ENCODE measurements at regions not wholly inside any gene's neighbourhood (a gene's known extent, or its start where the extent isn't known, plus 50 kb on each side); places are given as distances from the start of the nearest gene placed in this dataset.

GRCh38 chr12:91897025-91897515, 248.6 kb downstream of the BTG1 start:
- H3K27me3 ChIP-seq (ENCODE audit: insufficient read depth, low read length) = no peaks in the 10 kb centered on the region
- no peak overlapping the region for H3K4me3 ChIP-seq (ENCODE audit: low read length in 2 of 2)
- no peaks in the 10 kb centered on the region for H3K9me3 ChIP-seq (ENCODE audit: control insufficient read depth in 1 of 2, low read length in 2 of 2)
- DNase-seq = no peak
- H3K27ac Mint-ChIP-seq = peak overlapping the region in 1 of 7 donors; percentile 68
- no peak overlapping the region for H3K4me3 Mint-ChIP-seq
- H3K36me3 Mint-ChIP-seq = peaks cover 0 to 16% of the 10 kb centered on the region in 2 donors
- H3K4me1 ChIP-seq (ENCODE audit: insufficient read depth, low read length) = no peaks in the 10 kb centered on the region
- ChIA-PET CTCF (ENCODE audit: partially characterized antibody) (no interaction called here), POLR2A (ENCODE audit: partially characterized antibody) (interaction anchor here (4.4 kb wide), 1 partner anchor 20 kb away, joined by 15 read pairs; no protein-coding TSS in a partner anchor)
- no peaks in the 10 kb centered on the region for H3K27me3 Mint-ChIP-seq
- no peak overlapping the region for H3K27ac ChIP-seq (ENCODE audit: low read depth, low read length)
- intact Hi-C loops (cut with micrococcal nuclease) = no loop called here
- H3K9me3 Mint-ChIP-seq = peaks cover 0 to 20% (median 7%) of the 10 kb centered on the region in 8 donors
- no peaks in the 10 kb centered on the region for H3K36me3 ChIP-seq (ENCODE audit: insufficient read depth, low read length)
- peaks cover 0 to 6% (median 3%) of the 10 kb centered on the region in 4 donors for H3K4me1 Mint-ChIP-seq

GRCh38 chr12:91896286-91897024, 249.2 kb downstream of the BTG1 start:
- ChIA-PET CTCF (ENCODE audit: partially characterized antibody) (no interaction called here), POLR2A (ENCODE audit: partially characterized antibody) (interaction anchor here (4.4 kb wide), 1 partner anchor 19 kb away, joined by 15 read pairs; no protein-coding TSS in a partner anchor)
- no peak overlapping the region for H3K4me3 ChIP-seq (ENCODE audit: low read length in 2 of 2)
- no peaks in the 10 kb centered on the region for H3K27me3 ChIP-seq (ENCODE audit: insufficient read depth, low read length)
- no peaks in the 10 kb centered on the region for H3K27me3 Mint-ChIP-seq
- H3K4me1 ChIP-seq (ENCODE audit: insufficient read depth, low read length) = no peaks in the 10 kb centered on the region
- no peaks in the 10 kb centered on the region for H3K36me3 ChIP-seq (ENCODE audit: insufficient read depth, low read length)
- H3K27ac Mint-ChIP-seq = no peak overlapping the region
- H3K4me3 Mint-ChIP-seq = no peak overlapping the region
- H3K9me3 ChIP-seq (ENCODE audit: control insufficient read depth in 1 of 2, low read length in 2 of 2) = no peaks in the 10 kb centered on the region
- peaks cover 0 to 12% of the 10 kb centered on the region in 2 donors for H3K36me3 Mint-ChIP-seq
- intact Hi-C loops (cut with micrococcal nuclease) = no loop called here
- H3K9me3 Mint-ChIP-seq = peaks cover 0 to 16% (median 4%) of the 10 kb centered on the region in 8 donors
- peaks cover 0 to 6% (median 4%) of the 10 kb centered on the region in 4 donors for H3K4me1 Mint-ChIP-seq
- no peak overlapping the region for H3K27ac ChIP-seq (ENCODE audit: low read depth, low read length)
- no peak for DNase-seq

- Mint-ChIP-seq H3K27me3 (no peaks in the 10 kb centered on the region), H3K9me3 (peaks cover 0 to 8% (median under 1%) of the 10 kb centered on the region in 8 donors), H3K4me1 (peaks cover 0 to 4% (median under 1%) of the 10 kb centered on the region in 4 donors), H3K4me3 (no peak overlapping the region), H3K36me3 (peaks cover 0 to 5% of the 10 kb centered on the region in 2 donors), H3K27ac (no peak overlapping the region)
- CTCF ChIA-PET (ENCODE audit: partially characterized antibody) = no interaction called here
- DNase-seq = no peak
- Histone ChIP-seq H3K27ac (ENCODE audit: low read depth, low read length) (no peak overlapping the region), H3K9me3 (ENCODE audit: control insufficient read depth in 1 of 2, low read length in 2 of 2) (no peaks in the 10 kb centered on the region), H3K36me3 (ENCODE audit: insufficient read depth, low read length) (no peaks in the 10 kb centered on the region), H3K4me3 (ENCODE audit: low read length in 2 of 2) (no peak overlapping the region), H3K27me3 (ENCODE audit: insufficient read depth, low read length) (no peaks in the 10 kb centered on the region), H3K4me1 (ENCODE audit: insufficient read depth, low read length) (no peaks in the 10 kb centered on the region)
- POLR2A ChIA-PET (ENCODE audit: partially characterized antibody) = interaction anchor here (4.4 kb wide), 1 partner anchor 17 kb away, joined by 15 read pairs; no protein-coding TSS in a partner anchor
- intact Hi-C loops (cut with micrococcal nuclease) = loop anchor here (2.0 kb wide), 1 partner anchor 14 kb away; no protein-coding TSS in a partner anchor
Measured at GRCh38 chr12:91894911-91895310, 250.7 kb downstream of the BTG1 start.

DNA sequence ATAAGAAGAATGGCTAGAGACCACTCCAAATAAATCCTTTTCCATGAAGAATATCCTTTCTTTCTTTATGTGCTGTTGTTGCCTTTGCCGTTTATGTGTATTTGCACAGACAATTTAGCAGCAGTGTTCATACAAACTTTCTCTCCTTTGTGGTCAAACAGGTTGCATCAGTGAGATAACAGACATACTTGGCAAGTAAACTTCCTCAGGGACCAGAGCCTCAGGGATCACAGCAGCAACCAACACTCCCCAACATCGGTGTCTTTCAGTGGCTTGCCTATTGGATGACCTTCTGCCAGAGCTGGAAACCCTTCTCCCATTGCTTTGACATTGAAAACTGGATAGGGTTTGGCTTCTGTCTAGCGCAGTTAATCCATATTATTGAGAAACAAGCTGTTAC, 252.2 kb downstream of the BTG1 start:
- Histone ChIP-seq H3K4me3 (ENCODE audit: low read length in 2 of 2) (no peak overlapping the region), H3K27me3 (ENCODE audit: insufficient read depth, low read length) (no peaks in the 10 kb centered on the region), H3K4me1 (ENCODE audit: insufficient read depth, low read length) (no peaks in the 10 kb centered on the region), H3K9me3 (ENCODE audit: control insufficient read depth in 1 of 2, low read length in 2 of 2) (no peaks in the 10 kb centered on the region), H3K27ac (ENCODE audit: low read depth, low read length) (no peak overlapping the region), H3K36me3 (ENCODE audit: insufficient read depth, low read length) (no peaks in the 10 kb centered on the region)
- ChIA-PET CTCF (ENCODE audit: partially characterized antibody) (interaction anchor here (1.0 kb wide), 1 partner anchor 81 kb away, joined by 4 read pairs; no protein-coding TSS in a partner anchor), POLR2A (ENCODE audit: partially characterized antibody) (no interaction called here)
- peak overlapping the region in 1 of 7 donors; percentile 18 for H3K27ac Mint-ChIP-seq
- H3K4me1 Mint-ChIP-seq = peaks cover 0 to 4% (median under 1%) of the 10 kb centered on the region in 4 donors
- H3K27me3 Mint-ChIP-seq = no peaks in the 10 kb centered on the region
- intact Hi-C loops (cut with micrococcal nuclease) = no loop called here
- DNase-seq = no peak
- H3K9me3 Mint-ChIP-seq = peaks cover 0 to 8% (median under 1%) of the 10 kb centered on the region in 8 donors
- no peak overlapping the region for H3K4me3 Mint-ChIP-seq
- peaks cover 0 to 5% of the 10 kb centered on the region in 2 donors for H3K36me3 Mint-ChIP-seq

DNA sequence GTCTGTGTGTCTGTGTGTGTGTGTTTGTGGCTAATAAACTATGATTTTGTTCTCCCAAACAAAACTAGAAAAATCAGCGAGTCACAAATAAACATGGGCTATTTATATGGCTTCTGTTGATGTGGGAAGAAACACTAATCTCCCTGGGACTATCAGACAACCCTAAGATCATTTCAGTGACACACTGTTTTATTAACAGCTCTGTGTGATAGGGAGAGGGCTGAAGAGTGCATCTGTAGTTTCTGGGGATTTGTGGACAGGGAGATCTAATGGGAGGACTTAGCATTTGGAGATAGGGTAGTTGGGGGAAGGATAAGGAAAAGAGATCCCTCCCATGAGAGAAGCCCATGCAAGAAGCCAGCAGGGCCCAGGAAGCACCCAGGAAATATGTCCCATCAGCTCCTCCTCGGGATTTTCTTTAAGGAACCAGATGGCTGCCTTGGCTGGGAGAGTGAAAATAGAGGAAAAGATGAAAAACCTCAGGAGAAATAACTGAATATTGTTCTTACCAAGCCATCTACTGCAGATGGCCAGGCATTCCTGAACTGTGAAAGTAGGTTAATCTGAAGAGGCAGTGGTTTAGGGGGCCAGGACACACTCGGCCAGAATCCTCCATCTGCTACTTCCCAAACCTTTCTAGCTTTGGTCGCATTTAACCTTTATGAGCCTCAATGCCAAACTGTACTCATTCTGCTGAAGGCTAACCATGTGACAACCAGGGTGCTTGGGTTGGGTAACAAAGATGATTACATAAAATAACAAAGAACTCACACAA, 253.4 kb downstream of the BTG1 start:
- no peaks in the 10 kb centered on the region for H3K27me3 Mint-ChIP-seq
- H3K4me1 ChIP-seq (ENCODE audit: insufficient read depth, low read length) = no peaks in the 10 kb centered on the region
- no peak overlapping the region for H3K27ac ChIP-seq (ENCODE audit: low read depth, low read length)
- intact Hi-C loops (cut with micrococcal nuclease) = no loop called here
- CTCF ChIA-PET (ENCODE audit: partially characterized antibody) = no interaction called here
- no peaks in the 10 kb centered on the region for H3K36me3 ChIP-seq (ENCODE audit: insufficient read depth, low read length)
- no peak overlapping the region for H3K4me3 Mint-ChIP-seq
- no peak overlapping the region for H3K27ac Mint-ChIP-seq
- peaks cover 0 to 4% (median 2%) of the 10 kb centered on the region in 4 donors for H3K4me1 Mint-ChIP-seq
- H3K4me3 ChIP-seq (ENCODE audit: low read length in 2 of 2) = no peak overlapping the region
- H3K9me3 Mint-ChIP-seq = peaks cover 0 to 6% (median under 1%) of the 10 kb centered on the region in 8 donors
- no peaks in the 10 kb centered on the region for H3K27me3 ChIP-seq (ENCODE audit: insufficient read depth, low read length)
- H3K9me3 ChIP-seq (ENCODE audit: control insufficient read depth in 1 of 2, low read length in 2 of 2) = no peaks in the 10 kb centered on the region
- POLR2A ChIA-PET (ENCODE audit: partially characterized antibody) = interaction anchor here (0.5 to 1.1 kb wide), 2 partner anchors 9 to 15 kb away, joined by 3 read pairs; no protein-coding TSS in a partner anchor
- H3K36me3 Mint-ChIP-seq = peaks cover 0 to 5% of the 10 kb centered on the region in 2 donors
- DNase-seq = no peak

GRCh38 chr12:91890742-91891141, 254.9 kb downstream of the BTG1 start:
- no peaks in the 10 kb centered on the region for H3K9me3 ChIP-seq (ENCODE audit: control insufficient read depth in 1 of 2, low read length in 2 of 2)
- no peak for DNase-seq
- no peaks in the 10 kb centered on the region for H3K4me1 ChIP-seq (ENCODE audit: insufficient read depth, low read length)
- no peak overlapping the region for H3K4me3 ChIP-seq (ENCODE audit: low read length in 2 of 2)
- ChIA-PET CTCF (ENCODE audit: partially characterized antibody) (interaction anchor here (0.7 to 1.7 kb wide), 4 partner anchors 9 to 763 kb away, joined by 3 to 4 read pairs (median 4); no protein-coding TSS in a partner anchor), POLR2A (ENCODE audit: partially characterized antibody) (no interaction called here)
- no peaks in the 10 kb centered on the region for H3K27me3 Mint-ChIP-seq
- H3K9me3 Mint-ChIP-seq = no peaks in the 10 kb centered on the region
- no peak overlapping the region for H3K4me3 Mint-ChIP-seq
- H3K4me1 Mint-ChIP-seq = peaks cover 0 to 2% (median under 1%) of the 10 kb centered on the region in 4 donors
- no peak overlapping the region for H3K27ac Mint-ChIP-seq
- H3K36me3 ChIP-seq (ENCODE audit: insufficient read depth, low read length) = no peaks in the 10 kb centered on the region
- no peak overlapping the region for H3K27ac ChIP-seq (ENCODE audit: low read depth, low read length)
- no peaks in the 10 kb centered on the region for H3K27me3 ChIP-seq (ENCODE audit: insufficient read depth, low read length)
- H3K36me3 Mint-ChIP-seq = no peaks in the 10 kb centered on the region
- intact Hi-C loops (cut with micrococcal nuclease) = no loop called here

DNA sequence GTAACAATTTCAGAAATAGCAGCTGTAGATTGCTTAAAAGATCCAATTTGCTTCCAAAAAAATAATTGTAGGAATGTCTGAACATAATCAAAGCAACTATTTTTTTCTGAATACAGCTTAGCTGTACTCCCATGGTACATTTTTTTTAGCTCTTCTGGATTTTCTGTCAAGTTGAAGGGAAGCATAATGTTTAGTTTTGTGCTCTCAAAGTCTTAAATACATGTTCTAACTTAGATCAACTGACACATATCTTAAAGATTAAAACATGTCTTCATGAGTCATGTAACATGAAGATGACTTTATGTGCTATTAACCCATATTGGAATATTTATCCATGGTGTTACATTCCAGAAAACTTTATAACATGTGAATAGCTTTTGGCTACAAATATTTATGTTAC, 255.7 kb downstream of the BTG1 start:
- no peaks in the 10 kb centered on the region for H3K27me3 Mint-ChIP-seq
- Histone ChIP-seq H3K36me3 (ENCODE audit: insufficient read depth, low read length) (no peaks in the 10 kb centered on the region), H3K9me3 (ENCODE audit: control insufficient read depth in 1 of 2, low read length in 2 of 2) (no peaks in the 10 kb centered on the region), H3K27me3 (ENCODE audit: insufficient read depth, low read length) (no peaks in the 10 kb centered on the region), H3K4me1 (ENCODE audit: insufficient read depth, low read length) (no peaks in the 10 kb centered on the region), H3K4me3 (ENCODE audit: low read length in 2 of 2) (no peak overlapping the region), H3K27ac (ENCODE audit: low read depth, low read length) (no peak overlapping the region)
- no peaks in the 10 kb centered on the region for H3K9me3 Mint-ChIP-seq
- peaks cover 0 to 2% (median under 1%) of the 10 kb centered on the region in 4 donors for H3K4me1 Mint-ChIP-seq
- DNase-seq = no peak
- no peak overlapping the region for H3K4me3 Mint-ChIP-seq
- POLR2A ChIA-PET (ENCODE audit: partially characterized antibody) = no interaction called here
- H3K36me3 Mint-ChIP-seq = no peaks in the 10 kb centered on the region
- CTCF ChIA-PET (ENCODE audit: partially characterized antibody) = interaction anchor here (0.9 to 1.7 kb wide), 3 partner anchors 10 to 764 kb away, joined by 3 to 4 read pairs (median 3); no protein-coding TSS in a partner anchor
- H3K27ac Mint-ChIP-seq = no peak overlapping the region
- intact Hi-C loops (cut with micrococcal nuclease) = no loop called here

Measured in CD4-positive, alpha-beta memory T cell (primary cell).